Astrocyte of the spinal cord (primary cell): ENCODE measurements at regions not wholly inside any gene's neighbourhood (a gene's known extent, or its start where the extent isn't known, plus 50 kb on each side); places are given as distances from the start of the nearest gene placed in this dataset.

Source experiments
- DNase-seq: peaks from one replicate; pipeline ENCODE4 v3.0.0; 2011; ENCODE audit warnings: low read depth, low spot score
- H3K4me3 ChIP-seq: 2 replicates; pipeline ENCODE4 v1.5.1; 2011; ENCODE audit warnings: low read depth, mild to moderate bottlenecking, low read length, moderate library complexity
- in situ Hi-C: cut with HindIII; loops from 2 replicates; pipeline ENCODE4 v1.10.0; 2017; ENCODE audit warnings: low sequenced_read_pairs
- TF ChIP-seq, protein P1 (sequence below): IDR thresholded peaks from 2 replicates; pipeline ENCODE4 v1.5.1; 2012; ENCODE audit warnings: low read depth, mild to moderate bottlenecking, low read length, inconsistent platforms

DNA sequence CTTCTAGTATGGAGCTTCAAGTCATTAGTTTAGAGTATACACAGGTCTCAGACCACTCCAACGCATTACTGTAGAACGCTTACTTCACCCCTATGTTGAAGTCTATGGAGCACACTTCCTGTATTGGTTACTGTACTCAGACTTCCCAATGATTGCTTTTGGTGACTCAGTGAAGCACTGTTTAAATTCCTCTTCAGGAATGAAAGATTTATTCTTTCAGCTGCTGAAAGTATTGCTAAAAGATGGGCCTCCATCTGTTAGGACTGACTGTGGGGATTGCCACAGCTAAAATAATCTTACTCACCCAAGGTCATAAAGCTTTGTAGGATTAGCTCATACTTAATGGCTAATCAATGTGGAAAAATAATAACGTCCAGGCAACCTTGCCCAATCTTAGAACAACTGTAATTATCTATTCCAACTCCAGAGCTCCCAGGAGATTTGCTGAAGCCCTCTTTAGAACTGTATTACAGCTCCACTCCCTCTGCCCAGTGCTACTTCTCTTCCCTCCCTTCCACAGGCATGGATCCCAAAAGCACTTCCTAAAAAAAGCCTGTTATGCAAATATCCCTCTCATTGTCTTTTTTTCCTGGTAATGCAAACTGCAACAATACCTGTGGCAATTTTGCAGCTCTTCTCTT, 281.9 kb upstream of the HS3ST1 start:
- DNase-seq, result peak; percentile 41
- TF ChIP-seq, protein P1, sequence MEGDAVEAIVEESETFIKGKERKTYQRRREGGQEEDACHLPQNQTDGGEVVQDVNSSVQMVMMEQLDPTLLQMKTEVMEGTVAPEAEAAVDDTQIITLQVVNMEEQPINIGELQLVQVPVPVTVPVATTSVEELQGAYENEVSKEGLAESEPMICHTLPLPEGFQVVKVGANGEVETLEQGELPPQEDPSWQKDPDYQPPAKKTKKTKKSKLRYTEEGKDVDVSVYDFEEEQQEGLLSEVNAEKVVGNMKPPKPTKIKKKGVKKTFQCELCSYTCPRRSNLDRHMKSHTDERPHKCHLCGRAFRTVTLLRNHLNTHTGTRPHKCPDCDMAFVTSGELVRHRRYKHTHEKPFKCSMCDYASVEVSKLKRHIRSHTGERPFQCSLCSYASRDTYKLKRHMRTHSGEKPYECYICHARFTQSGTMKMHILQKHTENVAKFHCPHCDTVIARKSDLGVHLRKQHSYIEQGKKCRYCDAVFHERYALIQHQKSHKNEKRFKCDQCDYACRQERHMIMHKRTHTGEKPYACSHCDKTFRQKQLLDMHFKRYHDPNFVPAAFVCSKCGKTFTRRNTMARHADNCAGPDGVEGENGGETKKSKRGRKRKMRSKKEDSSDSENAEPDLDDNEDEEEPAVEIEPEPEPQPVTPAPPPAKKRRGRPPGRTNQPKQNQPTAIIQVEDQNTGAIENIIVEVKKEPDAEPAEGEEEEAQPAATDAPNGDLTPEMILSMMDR, result no peak
- H3K4me3 ChIP-seq, result no peak overlapping the region
- in situ Hi-C loops, result no loop called here

DNA sequence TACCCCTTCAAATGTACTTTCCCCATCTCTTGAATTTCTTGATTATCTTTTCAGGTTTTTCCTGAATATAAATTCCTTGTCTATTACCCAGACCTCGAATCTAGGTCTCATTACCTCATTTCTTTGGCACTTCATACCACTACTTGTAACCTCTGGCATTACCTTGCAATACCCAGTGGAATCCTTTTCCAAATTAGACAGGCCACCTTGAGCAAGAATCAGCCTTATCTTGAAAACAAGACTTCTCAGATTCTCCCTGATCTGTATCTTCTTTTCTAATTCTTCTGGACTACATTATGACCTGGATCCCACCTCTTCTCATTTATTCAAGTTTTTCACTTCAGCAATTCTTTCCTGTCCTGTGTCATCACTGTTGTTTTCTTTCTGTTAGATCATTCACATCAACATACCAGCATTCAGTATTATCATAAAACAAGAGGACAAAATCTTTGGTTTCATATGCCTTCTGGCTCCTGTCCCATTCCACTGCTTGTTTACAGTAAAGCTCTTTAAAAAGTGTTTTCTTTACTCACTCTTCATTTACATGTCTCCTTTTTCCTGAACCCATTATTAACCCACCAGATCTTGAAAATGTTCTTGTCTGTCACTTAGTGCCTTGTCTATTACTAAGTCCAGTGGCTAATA, 275.6 kb upstream of the HS3ST1 start:
- in situ Hi-C loops, result no loop called here
- no peak for DNase-seq
- H3K4me3 ChIP-seq, result no peak overlapping the region
- TF ChIP-seq, protein P1, result no peak

DNA sequence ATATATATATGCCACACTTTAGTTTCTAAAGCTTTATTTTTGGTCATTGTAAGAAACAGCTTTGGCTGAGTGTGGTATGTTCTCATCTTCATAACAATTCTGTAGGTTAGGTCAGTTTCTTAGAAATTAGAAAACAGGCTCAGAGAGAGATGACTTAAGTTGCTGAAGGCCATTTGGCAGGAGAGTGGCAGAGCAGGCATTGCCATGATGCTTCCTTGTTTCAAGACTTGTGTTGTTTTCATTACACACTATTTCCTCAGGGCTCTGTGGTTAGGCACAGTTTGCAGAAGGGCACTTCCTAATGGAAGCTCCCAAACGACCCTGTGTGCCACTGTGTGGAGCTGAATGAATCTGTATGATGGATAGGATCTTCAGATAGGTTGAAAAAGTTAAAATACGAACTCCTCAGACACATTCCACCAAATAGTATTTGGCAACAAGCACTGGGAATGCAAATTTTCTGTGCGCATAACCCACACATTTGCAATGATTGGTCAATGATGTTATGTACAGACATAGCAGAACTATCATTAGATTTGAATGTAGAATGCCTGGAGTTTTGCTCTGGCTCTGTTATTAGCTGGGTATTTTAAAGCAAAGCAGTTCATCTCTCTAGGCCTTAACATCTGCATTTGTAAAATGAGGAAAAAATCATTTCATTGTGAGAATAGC, 274.3 kb upstream of the HS3ST1 start:
- in situ Hi-C loops, result no loop called here
- no peak for DNase-seq
- TF ChIP-seq, protein P1, result no peak
- H3K4me3 ChIP-seq, result no peak overlapping the region

DNA sequence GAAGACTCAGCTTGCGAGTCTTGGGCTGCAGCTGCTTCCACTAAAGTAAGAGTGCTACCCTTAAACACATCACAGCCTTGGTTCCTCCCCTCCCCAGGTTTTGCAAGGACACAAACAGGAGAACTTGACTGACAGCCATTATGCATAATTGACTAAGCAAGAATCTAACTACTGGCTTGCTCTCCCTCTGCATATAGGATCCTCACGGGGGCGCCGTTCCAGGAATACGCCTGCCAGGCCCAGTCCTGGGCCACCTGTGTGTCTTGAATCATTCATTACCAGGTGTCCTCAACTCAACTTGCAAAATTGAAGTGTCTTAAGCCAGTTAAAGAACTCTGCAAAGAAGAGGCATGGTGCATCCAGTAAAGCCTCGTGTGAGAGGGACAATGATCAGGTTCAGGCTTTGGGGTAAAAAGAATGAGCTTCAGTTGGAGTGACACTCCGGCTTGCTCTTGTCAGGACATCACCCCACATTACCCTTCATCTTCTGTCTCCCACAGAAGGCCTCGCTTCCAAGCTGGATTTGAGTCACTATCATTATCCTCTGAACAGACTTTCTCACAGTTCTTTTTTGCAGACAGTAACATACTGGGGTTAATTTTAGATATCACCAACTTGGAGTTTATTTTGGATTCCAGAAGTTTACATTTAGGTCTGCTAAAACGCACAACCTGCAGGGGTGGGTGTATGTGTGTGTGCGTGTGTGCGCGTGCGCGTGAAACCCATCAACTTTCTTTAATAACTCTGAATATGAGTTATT, 273.5 kb upstream of the HS3ST1 start:
- DNase-seq, result no peak
- TF ChIP-seq, protein P1, result no peak
- in situ Hi-C loops, result no loop called here
- no peak overlapping the region for H3K4me3 ChIP-seq

DNA sequence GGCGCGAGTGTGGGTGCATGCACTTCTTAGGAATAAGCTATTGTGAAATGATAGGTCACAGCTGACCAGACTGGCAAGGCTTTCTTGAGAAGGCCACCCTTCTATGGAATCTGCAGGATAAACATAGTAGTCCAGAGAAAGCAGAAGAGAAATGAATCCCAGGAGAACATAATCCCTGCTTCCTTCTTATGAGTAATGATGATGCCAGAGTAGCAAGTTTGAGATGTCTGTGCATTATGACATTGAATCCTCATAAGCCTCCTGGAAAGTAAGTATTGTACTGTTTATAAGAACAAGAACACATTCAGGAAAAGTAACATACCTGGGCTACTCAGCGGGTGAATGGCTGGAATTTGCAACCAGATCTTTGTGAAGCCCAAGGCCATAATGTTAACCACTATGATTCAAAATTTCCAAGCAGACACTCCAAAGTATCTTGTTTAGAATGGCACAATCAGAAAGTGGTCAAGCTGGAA, 272.1 kb upstream of the HS3ST1 start:
- in situ Hi-C loops, result no loop called here
- H3K4me3 ChIP-seq, result no peak overlapping the region
- TF ChIP-seq, protein P1, result no peak
- DNase-seq, result peak; percentile 57

DNA sequence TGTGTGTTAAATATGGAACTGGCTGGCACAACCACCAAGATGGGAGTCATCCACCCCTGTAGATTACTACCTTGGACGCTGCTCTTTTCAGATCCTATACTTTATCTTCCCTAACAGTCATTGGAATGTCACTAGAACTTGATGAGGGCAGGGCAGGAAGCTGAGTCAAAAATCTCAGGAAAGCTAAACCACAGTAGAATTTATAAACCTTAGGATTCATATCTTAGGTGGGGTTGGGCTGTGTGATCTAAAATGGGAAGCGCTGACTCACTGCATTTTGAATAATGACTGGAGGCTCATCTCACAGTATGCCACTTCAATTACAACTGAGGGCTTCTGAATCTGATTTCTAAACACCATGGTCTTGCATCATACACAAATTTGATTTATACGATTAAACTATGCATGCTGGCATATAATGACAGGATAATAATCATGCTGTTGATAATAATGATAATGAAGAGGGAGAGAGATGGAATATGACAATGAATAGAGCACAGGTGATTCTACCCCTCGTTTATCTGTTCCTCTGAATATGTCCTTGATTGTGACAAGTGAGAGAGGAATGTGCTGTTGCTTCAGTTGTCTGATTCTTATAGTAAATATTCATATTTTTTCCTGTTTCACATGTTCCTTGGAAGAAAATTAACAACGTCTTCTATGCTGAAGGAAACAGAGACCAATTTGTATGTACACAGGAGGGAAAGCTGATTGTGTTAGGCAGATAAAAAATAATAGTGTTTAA, 270.3 kb upstream of the HS3ST1 start:
- H3K4me3 ChIP-seq, result no peak overlapping the region
- TF ChIP-seq, protein P1, result no peak
- in situ Hi-C loops, result no loop called here
- peak; percentile 70 for DNase-seq
